Left lung (tissue), 4 donors: ENCODE measurements at regions not wholly inside any gene's neighbourhood (a gene's known extent, or its start where the extent isn't known, plus 50 kb on each side); places are given as distances from the start of the nearest gene placed in this dataset.
A peak's percentile ranks its signal among the peaks of the same experiment; 100 is the strongest.

Experiments used
- ATAC-seq: fragments of 200-7000 bp; cut with Tn5 transposase; one replicate; pipeline ENCODE4 v1.9.1; 2020; ENCODE audit warnings: moderate library complexity
- DNase-seq, 4 donors: peaks; one replicate each; pipeline ENCODE4 v3.0.0-alpha.2; 2013 to 2020
- H3K27ac ChIP-seq, 2 donors: fragments of 200-600 bp; sonication (generic) in 1 of 2; one replicate each; pipeline versions ENCODE4 v1.5.0 to v1.8.0; 2020 to 2021
- H3K27me3 ChIP-seq, 2 donors: fragments of 200-600 bp; sonication (generic) in 1 of 2; one replicate each; pipeline versions ENCODE4 v1.5.0 to v1.8.0; 2020 to 2021
- H3K36me3 ChIP-seq, 2 donors: fragments of 200-600 bp; sonication (generic) in 1 of 2; one replicate each; pipeline versions ENCODE4 v1.5.0 to v1.8.0; 2020 to 2021
- H3K4me1 ChIP-seq, 2 donors: fragments of 200-600 bp; one replicate each; pipeline ENCODE4 v1.8.0; 2021
- H3K4me3 ChIP-seq, 2 donors: fragments of 200-600 bp; sonication (generic) in 1 of 2; one replicate each; pipeline versions ENCODE4 v1.5.0 to v1.8.0; 2020 to 2021; ENCODE audit warnings: mild to moderate bottlenecking in 1 of 2
- H3K9me3 ChIP-seq, 2 donors: fragments of 200-600 bp; sonication (generic) in 1 of 2; one replicate each; pipeline versions ENCODE4 v1.5.0 to v1.8.0; 2020 to 2021
- CTCF ChIP-seq, 2 donors: fragments of 200-600 bp; sonication (generic) in 1 of 2; IDR thresholded peaks; one replicate each; pipeline versions ENCODE4 v1.5.0 to v1.8.0; 2021; ENCODE audit warnings: antibody characterized with exemption in 2 of 2
- intact Hi-C, 2 donors: fragments of 100-400 bp; cut with DNase I; formaldehyde crosslinking; loops; one replicate each; pipeline versions ENCODE4 v1.11.2 to v1.14.2; 2022
- donor health status: DM: no; HTN: yes; CAD: no.
- donor health status: DM: no; HTN: no; CAD: no.

- TF ChIP-seq CTCF (IDR thresholded peaks at IDR 0.05): no peak
- intact Hi-C loops: no loop called here
- Histone ChIP-seq H3K4me1 (no peaks in the 10 kb centered on the region), H3K27me3 (peaks cover 0 to 3% of the 10 kb centered on the region in 2 donors), H3K27ac (no peak overlapping the region), H3K36me3 (no peaks in the 10 kb centered on the region), H3K4me3 (no peak overlapping the region), H3K9me3 (no peaks in the 10 kb centered on the region)
- DNase-seq (no peak), ATAC-seq (no peak)
Measured at GRCh38 chr4:152162331-152162697, 373.6 kb downstream of the FBXW7 start.

GRCh38 chr4:152161676-152162330 is 374.1 kb downstream of the FBXW7 start:
- no peak for TF ChIP-seq CTCF (IDR thresholded peaks at IDR 0.05)
- Histone ChIP-seq H3K4me3 (no peak overlapping the region), H3K36me3 (no peaks in the 10 kb centered on the region), H3K4me1 (no peaks in the 10 kb centered on the region), H3K27me3 (peaks cover 0 to 3% of the 10 kb centered on the region in 2 donors), H3K9me3 (no peaks in the 10 kb centered on the region), H3K27ac (no peak overlapping the region)
- intact Hi-C loops: no loop called here
- DNase-seq: no peak
- peak; percentile 40 for ATAC-seq

- no peak for DNase-seq
- no peak overlapping the region for H3K27ac ChIP-seq
- H3K27me3 ChIP-seq: no peaks in the 10 kb centered on the region
- no peaks in the 10 kb centered on the region for H3K9me3 ChIP-seq
- no peaks in the 10 kb centered on the region for H3K4me1 ChIP-seq
- intact Hi-C loops: no loop called here
- ATAC-seq: no peak
- no peak for TF ChIP-seq CTCF (IDR thresholded peaks at IDR 0.05)
- H3K36me3 ChIP-seq: no peaks in the 10 kb centered on the region
- H3K4me3 ChIP-seq: no peak overlapping the region
Measured at GRCh38 chr4:152160225-152160800, 375.6 kb downstream of the FBXW7 start.

- Histone ChIP-seq H3K36me3 (no peaks in the 10 kb centered on the region), H3K27me3 (no peaks in the 10 kb centered on the region), H3K4me1 (no peaks in the 10 kb centered on the region), H3K27ac (no peak overlapping the region), H3K4me3 (no peak overlapping the region), H3K9me3 (no peaks in the 10 kb centered on the region)
- no peak for DNase-seq
- ATAC-seq: no peak
- intact Hi-C loops: no loop called here
- TF ChIP-seq CTCF (IDR thresholded peaks at IDR 0.05): no peak
Measured at GRCh38 chr4:152159773-152160172, 376.1 kb downstream of the FBXW7 start.

- Histone ChIP-seq H3K9me3 (no peaks in the 10 kb centered on the region), H3K27me3 (no peaks in the 10 kb centered on the region), H3K4me3 (no peak overlapping the region), H3K27ac (no peak overlapping the region), H3K4me1 (no peaks in the 10 kb centered on the region), H3K36me3 (no peaks in the 10 kb centered on the region)
- intact Hi-C loops: no loop called here
- no peak for TF ChIP-seq CTCF (IDR thresholded peaks at IDR 0.05)
- DNase-seq: peak in 1 of 4 donors; percentile 30
- ATAC-seq: no peak
Measured at GRCh38 chr4:152158225-152158624, 377.7 kb downstream of the FBXW7 start.
